GM23248 (cell line): ENCODE measurements at regions not wholly inside any gene's neighbourhood (a gene's known extent, or its start where the extent isn't known, plus 50 kb on each side); places are given as distances from the start of the nearest gene placed in this dataset.

ENCODE experiments used
- DNase-seq: peaks from one replicate; pipeline ENCODE4 v3.0.0-alpha.2; 2015
- H2AFZ ChIP-seq: fragments of 200-600 bp; sonication (generic); 2 replicates; pipeline ENCODE4 v1.6.1; 2016; ENCODE audit warnings: antibody characterized with exemption
- H3F3A ChIP-seq: fragments of 200-600 bp; sonication (generic); 2 replicates; pipeline ENCODE4 v1.6.1; 2016; ENCODE audit warnings: mild to moderate bottlenecking, antibody characterized with exemption, mixed run types; ENCODE audit not compliant: insufficient read depth
- H3K27ac ChIP-seq: fragments of 200-600 bp; sonication (generic); 2 replicates; pipeline ENCODE4 v1.5.1; 2016; ENCODE audit warnings: mild to moderate bottlenecking
- H3K27me3 ChIP-seq: fragments of 200-600 bp; sonication (generic); replicated peaks from 2 replicates; pipeline ENCODE4 v1.6.1; 2016; ENCODE audit warnings: mild to moderate bottlenecking; ENCODE audit not compliant: insufficient read depth
- H3K36me3 ChIP-seq: fragments of 200-600 bp; sonication (generic); 2 replicates; pipeline ENCODE4 v1.6.1; 2016; ENCODE audit warnings: low read depth, mild to moderate bottlenecking
- H3K4me1 ChIP-seq: fragments of 200-600 bp; sonication (generic); 2 replicates; pipeline ENCODE4 v1.6.1; 2016; ENCODE audit warnings: mild to moderate bottlenecking; ENCODE audit not compliant: insufficient read depth
- H3K4me2 ChIP-seq: fragments of 200-600 bp; sonication (generic); one replicate; pipeline ENCODE4 v1.6.1; 2016; ENCODE audit warnings: mild to moderate bottlenecking; ENCODE audit not compliant: unreplicated experiment
- H3K4me3 ChIP-seq: fragments of 200-600 bp; sonication (generic); 2 replicates; pipeline ENCODE4 v1.5.1; 2016; ENCODE audit warnings: mild to moderate bottlenecking
- H3K79me2 ChIP-seq: fragments of 200-600 bp; sonication (generic); 2 replicates; pipeline ENCODE4 v1.6.1; 2016; ENCODE audit warnings: mild to moderate bottlenecking; ENCODE audit not compliant: insufficient read depth
- H3K9ac ChIP-seq: fragments of 200-600 bp; sonication (generic); 2 replicates; pipeline ENCODE4 v1.6.1; 2016; ENCODE audit warnings: mild to moderate bottlenecking
- H3K9me2 ChIP-seq: fragments of 200-600 bp; sonication (generic); 2 replicates; pipeline ENCODE4 v1.6.1; 2016; ENCODE audit warnings: mixed run types, mild to moderate bottlenecking, moderate library complexity; ENCODE audit not compliant: insufficient read depth
- H3K9me3 ChIP-seq: fragments of 200-600 bp; sonication (generic); one replicate; pipeline ENCODE4 v1.6.1; 2017; ENCODE audit warnings: low read depth
- H4K20me1 ChIP-seq: fragments of 200-600 bp; sonication (generic); 2 replicates; pipeline ENCODE4 v1.6.0; 2016; ENCODE audit not compliant: insufficient read depth
- EZH2 ChIP-seq: fragments of 200-600 bp; sonication (generic); IDR thresholded peaks from 2 replicates; pipeline ENCODE4 v1.6.1; 2018; ENCODE audit warnings: antibody characterized with exemption, mild to moderate bottlenecking; ENCODE audit not compliant: insufficient read depth, poor library complexity, severe bottlenecking
- EZH2phosphoT487 ChIP-seq: fragments of 200-600 bp; sonication (generic); IDR thresholded peaks from 2 replicates; pipeline ENCODE4 v1.6.1; 2018; ENCODE audit warnings: antibody characterized with exemption, moderate library complexity, mild to moderate bottlenecking, low read depth; ENCODE audit not compliant: insufficient read depth
- WGBS, 2 experiments: methylation state at CpG; one replicate each; pipeline ENCODE4 v1.1.6; 2015 to 2017; ENCODE audit warnings: low lambda C conversion rate in 2 of 2, low coverage in 1 of 2; ENCODE audit errors: missing lambda C conversion rate in 2 of 2; 5-methylcytosine and 5-hydroxymethylcytosine counted together
- in situ Hi-C: fragments of 300-500 bp; cut with MboI; formaldehyde crosslinking; loops from 2 replicates; pipeline ENCODE4 v1.15.0; 2020

DNA sequence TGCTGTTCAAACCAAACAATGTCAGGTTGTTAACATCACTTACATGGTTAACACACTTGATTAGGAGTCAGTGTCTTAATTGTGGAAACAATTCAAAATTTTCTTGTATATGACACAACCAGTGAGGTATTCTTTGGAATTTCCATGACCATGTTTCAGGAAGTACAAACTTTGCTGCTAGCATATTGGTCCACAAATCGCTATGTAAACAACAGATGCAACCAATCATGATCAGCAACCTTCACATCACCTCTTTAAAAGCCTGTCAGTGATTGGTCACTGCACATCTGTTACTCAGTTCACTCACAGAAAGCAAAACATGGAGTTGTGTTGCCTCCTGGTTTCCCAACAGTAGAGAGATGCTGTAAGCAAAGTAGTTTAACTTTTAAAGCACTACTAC is 108.9 kb upstream of the FAM3C start:
- Histone ChIP-seq H4K20me1 (no peaks in the 10 kb centered on the region), H3K27me3 (peaks cover 6% of the 10 kb centered on the region; the same call in 1 of the 2 replicates), H3K27ac (peak overlapping the region; percentile 9; the same call in 1 of the 2 replicates), H3F3A (peaks cover 12% of the 10 kb centered on the region; the same call in 1 of the 2 replicates), H3K9me2 (no peaks in the 10 kb centered on the region), H3K36me3 (no peaks in the 10 kb centered on the region), H3K9me3 (peaks cover 4% of the 10 kb centered on the region), H2AFZ (no peak overlapping the region), H3K4me1 (peaks cover 8% of the 10 kb centered on the region), H3K4me3 (0 out of 2 replicates have a peak overlapping the region, but pooled peaks have one; percentile 18), H3K9ac (no peak overlapping the region), H3K79me2 (no peaks in the 10 kb centered on the region), H3K4me2 (peak overlapping the region; percentile 37)
- TF ChIP-seq EZH2phosphoT487: no peak
- no peak for TF ChIP-seq EZH2
- 4 to 19% methylated on average over 1 of the region's 1 CpG for WGBS, 2 experiments
- in situ Hi-C loops: no loop called here
- peak; percentile 49 for DNase-seq

DNA sequence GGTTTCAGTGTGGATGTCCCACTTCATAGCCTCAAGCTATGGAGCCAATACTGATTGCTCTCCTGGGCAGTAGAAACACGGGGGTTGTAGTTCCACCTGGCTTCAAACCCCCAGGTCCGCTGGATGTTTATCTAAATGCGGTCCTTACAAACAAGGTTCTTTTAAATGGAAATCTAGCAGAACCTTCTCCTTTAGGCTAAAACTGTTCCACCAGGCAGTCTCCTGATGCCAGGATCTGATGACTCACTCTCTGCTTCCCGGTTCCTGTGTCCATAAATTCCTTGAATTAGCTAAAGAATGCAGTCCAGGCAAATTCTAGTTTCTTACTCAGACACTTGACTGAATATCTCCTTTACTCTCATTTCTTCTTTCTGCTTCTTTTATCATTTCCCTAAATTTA is 108.4 kb upstream of the FAM3C start:
- no peaks in the 10 kb centered on the region for H4K20me1 ChIP-seq
- no peak overlapping the region for H3K9ac ChIP-seq
- peaks cover 8% of the 10 kb centered on the region for H3K4me1 ChIP-seq
- H3K27ac ChIP-seq: peak overlapping the region; percentile 9; the same call in 1 of the 2 replicates
- no peaks in the 10 kb centered on the region for H3K9me2 ChIP-seq
- H2AFZ ChIP-seq: 0 out of 2 replicates have a peak overlapping the region, but pooled peaks have one; percentile 40
- in situ Hi-C loops: no loop called here
- 5 to 12% methylated on average over 4 of the region's 4 CpGs for WGBS, 2 experiments
- no peaks in the 10 kb centered on the region for H3K79me2 ChIP-seq
- H3K9me3 ChIP-seq: peaks cover 4% of the 10 kb centered on the region
- TF ChIP-seq EZH2phosphoT487 (no peak), EZH2 (no peak)
- H3K4me3 ChIP-seq: 0 out of 2 replicates have a peak overlapping the region, but pooled peaks have one; percentile 18
- H3K4me2 ChIP-seq: peak overlapping the region; percentile 37
- peaks cover 12% of the 10 kb centered on the region; the same call in 1 of the 2 replicates for H3F3A ChIP-seq
- peak; percentile 75 for DNase-seq
- H3K36me3 ChIP-seq: no peaks in the 10 kb centered on the region
- peaks cover 6% of the 10 kb centered on the region; the same call in 1 of the 2 replicates for H3K27me3 ChIP-seq

DNA sequence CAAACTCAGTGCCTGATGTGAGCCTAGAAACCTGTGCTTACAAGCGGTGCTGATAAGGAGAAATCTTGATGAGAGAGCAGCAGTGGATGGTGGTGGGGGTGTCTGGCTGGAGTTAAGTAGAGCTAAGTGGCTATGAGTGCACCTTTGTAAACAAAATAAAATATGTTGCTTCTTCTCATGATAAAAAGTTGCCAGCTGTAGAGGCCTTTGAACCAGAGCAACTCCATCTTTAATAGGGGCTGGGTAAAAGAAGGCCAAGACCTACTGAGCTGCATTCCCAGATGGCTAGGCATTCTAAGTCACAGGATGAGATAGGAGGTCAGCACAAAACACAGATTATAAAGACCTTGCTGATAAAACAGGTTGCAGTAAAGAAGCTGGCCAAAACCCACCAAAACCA is 107.6 kb upstream of the FAM3C start:
- Histone ChIP-seq H3K9me2 (no peaks in the 10 kb centered on the region), H3F3A (peaks cover 12% of the 10 kb centered on the region; the same call in 1 of the 2 replicates), H3K4me2 (no peak overlapping the region), H3K9ac (no peak overlapping the region), H3K4me1 (peaks cover 8% of the 10 kb centered on the region), H3K27me3 (0 out of 2 replicates have a peak, but pooled peaks cover 5% of the 10 kb centered on the region), H2AFZ (no peak overlapping the region), H3K9me3 (peaks cover 4% of the 10 kb centered on the region), H3K4me3 (no peak overlapping the region), H3K36me3 (no peaks in the 10 kb centered on the region), H4K20me1 (no peaks in the 10 kb centered on the region), H3K27ac (no peak overlapping the region), H3K79me2 (no peaks in the 10 kb centered on the region)
- WGBS, 2 experiments: 91 to 95% methylated on average over 1 of the region's 1 CpG
- no peak for DNase-seq
- TF ChIP-seq EZH2phosphoT487 (no peak), EZH2 (no peak)
- in situ Hi-C loops: no loop called here

DNA sequence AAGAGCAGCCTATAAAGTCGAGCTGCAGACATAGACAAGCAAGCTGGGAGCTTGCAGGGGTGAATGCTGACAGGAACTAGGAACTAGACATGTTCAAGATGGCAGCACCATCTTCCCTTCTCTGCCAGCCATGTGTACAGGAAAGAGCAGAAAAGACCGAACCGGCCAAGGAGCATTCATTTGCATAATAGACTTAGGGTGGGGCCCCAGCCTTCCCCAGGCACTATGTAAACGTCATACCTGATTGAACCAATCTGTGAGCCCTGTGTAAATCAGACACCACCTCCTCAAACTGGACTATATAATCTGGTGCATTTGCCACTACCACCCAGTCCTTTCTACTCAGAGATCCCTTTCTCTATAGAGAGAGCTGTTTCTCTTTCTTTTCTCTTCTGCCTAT is 106.9 kb upstream of the FAM3C start:
- no peaks in the 10 kb centered on the region for H4K20me1 ChIP-seq
- H3K4me2 ChIP-seq: no peak overlapping the region
- 70 to 75% methylated on average over 4 of the region's 4 CpGs for WGBS, 2 experiments
- in situ Hi-C loops: no loop called here
- H3K9me3 ChIP-seq: peaks cover 4% of the 10 kb centered on the region
- H3K36me3 ChIP-seq: no peaks in the 10 kb centered on the region
- no peak for DNase-seq
- H3F3A ChIP-seq: peaks cover 12% of the 10 kb centered on the region; the same call in 1 of the 2 replicates
- TF ChIP-seq EZH2 (no peak), EZH2phosphoT487 (no peak)
- H3K9ac ChIP-seq: no peak overlapping the region
- no peak overlapping the region for H2AFZ ChIP-seq
- no peaks in the 10 kb centered on the region; the same call in 1 of the 2 replicates for H3K27me3 ChIP-seq
- no peak overlapping the region for H3K27ac ChIP-seq
- no peak overlapping the region for H3K4me3 ChIP-seq
- H3K79me2 ChIP-seq: no peaks in the 10 kb centered on the region
- H3K4me1 ChIP-seq: peaks cover 8% of the 10 kb centered on the region
- no peaks in the 10 kb centered on the region for H3K9me2 ChIP-seq
